K562 (cell line): ENCODE measurements at regions not wholly inside any gene's neighbourhood (a gene's known extent, or its start where the extent isn't known, plus 50 kb on each side); places are given as distances from the start of the nearest gene placed in this dataset.

Source experiments
- ATAC-seq: fragments of 200-7000 bp; cut with Tn5 transposase; 3 replicates; pipeline ENCODE4 v1.9.1; 2020; ENCODE audit warnings: moderate library complexity
- BruUV-seq: library from RNA; stranded (reverse); fragments of 400-500 nt; replicated peaks from 2 replicates; lab custom pipeline; 2021; lab: Mats Ljungman, UMichigan
- CTCF ChIA-PET: fragments of 300-600 bp; formaldehyde crosslinking; extraction: SDS; loops from one replicate; lab custom pipeline; 2021; ENCODE audit warnings: low intra/inter-chr PET ratio; lab: Yijun Ruan, JAX
- POLR2A ChIA-PET: fragments of 300-600, 350-650 bp; sonication (Branson Sonifier 250); formaldehyde crosslinking; extraction: SDS; loops from one replicate; lab custom pipeline; 2021; ENCODE audit warnings: antibody characterized with exemption, inconsistent platforms; lab: Yijun Ruan, JAX
- DNase-seq, 4 experiments: peaks; one replicate each; pipeline versions ENCODE4 v3.0.0 to v3.0.0-alpha.2; 2011 to 2018; ENCODE audit warnings: low spot score in 3 of 4, mixed read lengths in 3 of 4; ENCODE audit errors: extremely low read depth in 1 of 4
- FAIRE-seq: peaks from 2 replicates; lab custom pipeline; 2011; peaks lifted over from hg19 to GRCh38; lab: Jason Lieb, UNC
- H2AFZ ChIP-seq: 2 replicates; pipeline ENCODE4 v1.6.0; 2011; ENCODE audit warnings: low read depth, low read length, control low read depth, inconsistent platforms
- H3K27ac ChIP-seq: fragments of 200-600 bp; 3 replicates; pipeline ENCODE4 v1.8.0; 2011; ENCODE audit warnings: low read depth, mild to moderate bottlenecking, control low read depth, inconsistent platforms, low read length, moderate library complexity, mixed read lengths; ENCODE audit errors: extremely low read depth
- H3K27me3 ChIP-seq, 2 experiments: fragments of 300-600 bp in 1 of 2; 2 replicates in 1 of 2; 3 replicates in 1 of 2; pipeline versions ENCODE4 v1.6.0 to v1.8.0; 2011; ENCODE audit warnings: inconsistent platforms in 2 of 2, low read length in 2 of 2, mild to moderate bottlenecking in 1 of 2, mixed read lengths in 1 of 2, moderate library complexity in 1 of 2; ENCODE audit not compliant: control insufficient read depth in 2 of 2, insufficient read depth in 2 of 2
- H3K36me3 ChIP-seq: fragments of 300-600 bp; 3 replicates; pipeline ENCODE4 v1.8.0; 2011; ENCODE audit warnings: mild to moderate bottlenecking, low read length, inconsistent platforms; ENCODE audit not compliant: control insufficient read depth, insufficient read depth
- H3K4me1 ChIP-seq, 2 experiments: fragments of 200-600 bp in 1 of 2; replicated peaks in 1 of 2; 2 replicates in 1 of 2; 3 replicates in 1 of 2; pipeline versions ENCODE4 v1.5.1 to v1.8.0; 2011; ENCODE audit warnings: inconsistent platforms in 2 of 2, low read length in 2 of 2, mild to moderate bottlenecking in 1 of 2, mixed read lengths in 1 of 2, moderate library complexity in 1 of 2; ENCODE audit not compliant: control insufficient read depth in 2 of 2, insufficient read depth in 2 of 2
- H3K4me2 ChIP-seq: 2 replicates; pipeline ENCODE4 v1.6.1; 2011; ENCODE audit warnings: low read length, control low read depth, inconsistent platforms, mixed read lengths; ENCODE audit not compliant: insufficient read depth
- H3K4me3 ChIP-seq: fragments of 200-600 bp; sonication (generic), shearing (Covaris generic); 2 replicates; pipeline ENCODE4 v1.5.1; 2016; ENCODE audit warnings: control low read depth, inconsistent platforms
- H3K79me2 ChIP-seq: fragments of 200-600 bp; 3 replicates; pipeline ENCODE4 v1.8.0; 2011; ENCODE audit warnings: low read length, inconsistent platforms; ENCODE audit not compliant: control insufficient read depth, insufficient read depth
- H3K9ac ChIP-seq, 2 experiments: 2 replicates each; pipeline versions ENCODE4 v1.6.0 to v1.6.1; 2011; ENCODE audit warnings: low read depth in 2 of 2, low read length in 2 of 2, control low read depth in 1 of 2, inconsistent platforms in 1 of 2, mild to moderate bottlenecking in 1 of 2, mixed read lengths in 1 of 2; ENCODE audit not compliant: insufficient read depth in 1 of 2
- H3K9me1 ChIP-seq: one replicate; pipeline ENCODE4 v1.6.0; 2011; ENCODE audit warnings: inconsistent platforms, mild to moderate bottlenecking, low read length, moderate library complexity; ENCODE audit not compliant: control insufficient read depth, insufficient read depth
- H3K9me3 ChIP-seq: replicated peaks from 2 replicates; pipeline ENCODE4 v1.5.1; 2011; ENCODE audit warnings: low read depth, low read length, inconsistent platforms; ENCODE audit not compliant: control insufficient read depth, insufficient read depth
- H4K20me1 ChIP-seq: replicated peaks from 2 replicates; pipeline ENCODE4 v1.6.1; 2011; ENCODE audit warnings: low read length, inconsistent platforms, mixed read lengths; ENCODE audit not compliant: control insufficient read depth, insufficient read depth
- CTBP1 ChIP-seq: fragments of 450-650 bp; IDR thresholded peaks from 2 replicates; pipeline ENCODE4 v1.6.1; 2016; ENCODE audit warnings: borderline replicate concordance
- ILK ChIP-seq: fragments of 450-650 bp; IDR thresholded peaks from 2 replicates; pipeline ENCODE4 v1.6.1; 2016; ENCODE audit warnings: missing genetic modification characterization, low read depth, mild to moderate bottlenecking, missing compliant biosample characterization, moderate library complexity, borderline replicate concordance
- KDM1A ChIP-seq, 2 experiments: fragments of 450-650 bp; IDR thresholded peaks; 2 replicates each; pipeline ENCODE4 v1.6.1; 2016; ENCODE audit warnings: mild to moderate bottlenecking in 2 of 2
- MTA2 ChIP-seq: fragments of 450-650 bp; IDR thresholded peaks from 2 replicates; pipeline ENCODE4 v1.6.1; 2016; ENCODE audit warnings: low read depth
- NFATC3 ChIP-seq: fragments of 450-650 bp; IDR thresholded peaks from 2 replicates; pipeline ENCODE4 v1.6.1; 2017; ENCODE audit warnings: mild to moderate bottlenecking
- PTBP1 ChIP-seq: fragments of 200-400 bp; formaldehyde crosslinking; IDR thresholded peaks from 2 replicates; pipeline ENCODE4 v1.6.1; 2017; ENCODE audit warnings: low read depth, low read length
- SMAD2 ChIP-seq: fragments of 150-350 bp; IDR thresholded peaks from 2 replicates; pipeline ENCODE4 v1.6.1; 2014; ENCODE audit warnings: low read depth, mild to moderate bottlenecking, low read length
- SREBF1 ChIP-seq: fragments of 150-350 bp; IDR thresholded peaks from 2 replicates; pipeline ENCODE4 v1.6.1; 2014; ENCODE audit warnings: antibody characterized with exemption, low read depth, low read length, borderline replicate concordance
- TCF7 ChIP-seq: sonication (generic); IDR thresholded peaks from 2 replicates; pipeline ENCODE4 v1.6.1; 2016; ENCODE audit warnings: antibody characterized with exemption, borderline replicate concordance
- ZNF174 ChIP-seq: fragments of 250-450 bp; sonication (Bioruptor Pico); IDR thresholded peaks from 2 replicates; pipeline ENCODE4 v1.4.0; 2020; ENCODE audit warnings: mild to moderate bottlenecking
- ZNF239 ChIP-seq: fragments of 250-450 bp; sonication (Bioruptor Pico); IDR thresholded peaks from 2 replicates; pipeline ENCODE4 v1.4.0; 2020; ENCODE audit warnings: mild to moderate bottlenecking
- ZNF778 ChIP-seq: fragments of 450-650 bp; formaldehyde crosslinking; IDR thresholded peaks from 2 replicates; pipeline ENCODE4 v1.4.0; 2020; ENCODE audit warnings: mild to moderate bottlenecking, moderate library complexity
- ZNF780A ChIP-seq: fragments of 250-450 bp; sonication (Bioruptor Pico); IDR thresholded peaks from 2 replicates; pipeline ENCODE4 v1.5.0; 2021; ENCODE audit warnings: mild to moderate bottlenecking
- ZSCAN32 ChIP-seq: fragments of 450-650 bp; formaldehyde crosslinking; IDR thresholded peaks from 2 replicates; pipeline ENCODE4 v1.4.0; 2020; ENCODE audit warnings: mild to moderate bottlenecking, moderate library complexity
- WGBS: fragments of 100-300 bp; shearing (Covaris generic); methylation state at CpG from one replicate; pipeline ENCODE4 v1.1.6; 2016; ENCODE audit warnings: low coverage, mixed read lengths; ENCODE audit not compliant: insufficient coverage; ENCODE audit errors: missing lambda C conversion rate; 5-methylcytosine and 5-hydroxymethylcytosine counted together
- in situ Hi-C: fragments of 300-500 bp; cut with MboI; formaldehyde crosslinking; loops from 4 replicates; pipeline ENCODE4 v1.15.0; 2018; ENCODE audit warnings: inconsistent platforms, mixed read lengths
- intact Hi-C: fragments of 100-400 bp; cut with micrococcal nuclease; formaldehyde crosslinking; loops from 2 replicates; pipeline ENCODE4 v1.14.2; 2022
- TF ChIP-seq, protein P1 (sequence below): fragments of 250-450 bp; sonication (Bioruptor Pico); IDR thresholded peaks from 2 replicates; pipeline ENCODE4 v1.4.0; 2020
- TF ChIP-seq, protein P2 (sequence below): sonication (generic); formaldehyde crosslinking; IDR thresholded peaks from 2 replicates; pipeline ENCODE4 v1.8.1; 2023; ENCODE audit warnings: mild to moderate bottlenecking, missing genetic modification reagents

GRCh38 chr5:168131519-168131918 lies 159.9 kb upstream of the WWC1 start:
- no TSS peak for BruUV-seq
- H2AFZ ChIP-seq, result no peak overlapping the region
- no peak overlapping the region for H3K4me3 ChIP-seq
- CTCF ChIA-PET, result no interaction called here
- H3K79me2 ChIP-seq, result no peaks in the 10 kb centered on the region
- DNase-seq (no peak), FAIRE-seq (no peak)
- H3K9me1 ChIP-seq, result no peaks in the 10 kb centered on the region
- in situ Hi-C loops, result no loop called here
- 0% methylated on average over 3 of the region's 3 CpGs for WGBS
- H3K4me1 ChIP-seq, result no peaks in the 10 kb centered on the region
- no peak overlapping the region for H3K27ac ChIP-seq
- no peaks in the 10 kb centered on the region for H3K9me3 ChIP-seq
- no peak overlapping the region for H3K4me2 ChIP-seq
- no peak overlapping the region for H3K9ac ChIP-seq
- peaks cover 0 to 7% of the 10 kb centered on the region in 2 experiments; a peak in 1 of 5 replicates for H3K27me3 ChIP-seq
- POLR2A ChIA-PET, result no interaction called here
- H4K20me1 ChIP-seq, result no peaks in the 10 kb centered on the region
- intact Hi-C loops, result no loop called here
- H3K36me3 ChIP-seq, result no peaks in the 10 kb centered on the region
- TF ChIP-seq SREBF1 (no peak), SMAD2 (no peak), ZNF778 (CRISPR knock-in tag) (no peak), ZNF239 (CRISPR knock-in tag) (no peak), ILK (tag) (no peak), TCF7 (no peak), KDM1A (IDR thresholded peaks at IDR 0.05) (no peak), ZSCAN32 (no peak), CTBP1 (no peak), PTBP1 (no peak), ZNF780A (CRISPR knock-in tag) (no peak), ZNF174 (CRISPR knock-in tag) (no peak), NFATC3 (no peak), MTA2 (no peak)
- TF ChIP-seq, protein P1, sequence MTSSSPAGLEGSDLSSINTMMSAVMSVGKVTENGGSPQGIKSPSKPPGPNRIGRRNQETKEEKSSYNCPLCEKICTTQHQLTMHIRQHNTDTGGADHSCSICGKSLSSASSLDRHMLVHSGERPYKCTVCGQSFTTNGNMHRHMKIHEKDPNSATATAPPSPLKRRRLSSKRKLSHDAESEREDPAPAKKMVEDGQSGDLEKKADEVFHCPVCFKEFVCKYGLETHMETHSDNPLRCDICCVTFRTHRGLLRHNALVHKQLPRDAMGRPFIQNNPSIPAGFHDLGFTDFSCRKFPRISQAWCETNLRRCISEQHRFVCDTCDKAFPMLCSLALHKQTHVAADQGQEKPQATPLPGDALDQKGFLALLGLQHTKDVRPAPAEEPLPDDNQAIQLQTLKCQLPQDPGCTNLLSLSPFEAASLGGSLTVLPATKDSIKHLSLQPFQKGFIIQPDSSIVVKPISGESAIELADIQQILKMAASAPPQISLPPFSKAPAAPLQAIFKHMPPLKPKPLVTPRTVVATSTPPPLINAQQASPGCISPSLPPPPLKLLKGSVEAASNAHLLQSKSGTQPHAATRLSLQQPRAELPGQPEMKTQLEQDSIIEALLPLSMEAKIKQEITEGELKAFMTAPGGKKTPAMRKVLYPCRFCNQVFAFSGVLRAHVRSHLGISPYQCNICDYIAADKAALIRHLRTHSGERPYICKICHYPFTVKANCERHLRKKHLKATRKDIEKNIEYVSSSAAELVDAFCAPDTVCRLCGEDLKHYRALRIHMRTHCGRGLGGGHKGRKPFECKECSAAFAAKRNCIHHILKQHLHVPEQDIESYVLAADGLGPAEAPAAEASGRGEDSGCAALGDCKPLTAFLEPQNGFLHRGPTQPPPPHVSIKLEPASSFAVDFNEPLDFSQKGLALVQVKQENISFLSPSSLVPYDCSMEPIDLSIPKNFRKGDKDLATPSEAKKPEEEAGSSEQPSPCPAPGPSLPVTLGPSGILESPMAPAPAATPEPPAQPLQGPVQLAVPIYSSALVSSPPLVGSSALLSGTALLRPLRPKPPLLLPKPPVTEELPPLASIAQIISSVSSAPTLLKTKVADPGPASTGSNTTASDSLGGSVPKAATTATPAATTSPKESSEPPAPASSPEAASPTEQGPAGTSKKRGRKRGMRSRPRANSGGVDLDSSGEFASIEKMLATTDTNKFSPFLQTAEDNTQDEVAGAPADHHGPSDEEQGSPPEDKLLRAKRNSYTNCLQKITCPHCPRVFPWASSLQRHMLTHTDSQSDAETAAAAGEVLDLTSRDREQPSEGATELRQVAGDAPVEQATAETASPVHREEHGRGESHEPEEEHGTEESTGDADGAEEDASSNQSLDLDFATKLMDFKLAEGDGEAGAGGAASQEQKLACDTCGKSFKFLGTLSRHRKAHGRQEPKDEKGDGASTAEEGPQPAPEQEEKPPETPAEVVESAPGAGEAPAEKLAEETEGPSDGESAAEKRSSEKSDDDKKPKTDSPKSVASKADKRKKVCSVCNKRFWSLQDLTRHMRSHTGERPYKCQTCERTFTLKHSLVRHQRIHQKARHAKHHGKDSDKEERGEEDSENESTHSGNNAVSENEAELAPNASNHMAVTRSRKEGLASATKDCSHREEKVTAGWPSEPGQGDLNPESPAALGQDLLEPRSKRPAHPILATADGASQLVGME (CRISPR knock-in tag), result no peak
- TF ChIP-seq, protein P2, sequence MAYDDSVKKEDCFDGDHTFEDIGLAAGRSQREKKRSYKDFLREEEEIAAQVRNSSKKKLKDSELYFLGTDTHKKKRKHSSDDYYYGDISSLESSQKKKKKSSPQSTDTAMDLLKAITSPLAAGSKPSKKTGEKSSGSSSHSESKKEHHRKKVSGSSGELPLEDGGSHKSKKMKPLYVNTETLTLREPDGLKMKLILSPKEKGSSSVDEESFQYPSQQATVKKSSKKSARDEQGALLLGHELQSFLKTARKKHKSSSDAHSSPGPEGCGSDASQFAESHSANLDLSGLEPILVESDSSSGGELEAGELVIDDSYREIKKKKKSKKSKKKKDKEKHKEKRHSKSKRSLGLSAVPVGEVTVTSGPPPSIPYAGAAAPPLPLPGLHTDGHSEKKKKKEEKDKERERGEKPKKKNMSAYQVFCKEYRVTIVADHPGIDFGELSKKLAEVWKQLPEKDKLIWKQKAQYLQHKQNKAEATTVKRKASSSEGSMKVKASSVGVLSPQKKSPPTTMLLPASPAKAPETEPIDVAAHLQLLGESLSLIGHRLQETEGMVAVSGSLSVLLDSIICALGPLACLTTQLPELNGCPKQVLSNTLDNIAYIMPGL (CRISPR knock-in tag), result no peak
- TF ChIP-seq, all 486 proteins: peak for 0
- no peak for ATAC-seq
